ENCODE measurements at regions not wholly inside any gene's neighbourhood (a gene's known extent, or its start where the extent isn't known, plus 50 kb on each side); places are given as distances from the start of the nearest gene placed in this dataset.

- DNase-seq (ENCODE audit: insufficient read length) (no peak), FAIRE-seq (no peak)
- no peak for TF ChIP-seq POLR2AphosphoS5 (IDR thresholded peaks at IDR 0.05; ENCODE audit: low read depth, low read length)
- TF ChIP-seq TAF1 (IDR thresholded peaks at IDR 0.05; ENCODE audit: borderline replicate concordance, low read depth, low read length), result no peak
- no peak for TF ChIP-seq POLR2A (IDR thresholded peaks at IDR 0.05; ENCODE audit: low read depth, low read length)
These were observed 1428.0 kb downstream of the PCDH7 start for GRCh38 chr4:32148111-32148666.

- DNase-seq (ENCODE audit: insufficient read length) (no peak), FAIRE-seq (no peak)
- no peak for TF ChIP-seq TAF1 (IDR thresholded peaks at IDR 0.05; ENCODE audit: borderline replicate concordance, low read depth, low read length)
These were observed 1438.8 kb downstream of the PCDH7 start for GRCh38 chr4:32158961-32159360.

GRCh38 chr4:32161392-32161791 is 1441.2 kb downstream of the PCDH7 start:
- TF ChIP-seq TAF1 (IDR thresholded peaks at IDR 0.05; ENCODE audit: borderline replicate concordance, low read depth, low read length), result no peak
- no peak for TF ChIP-seq POLR2A (IDR thresholded peaks at IDR 0.05; ENCODE audit: low read depth, low read length)
- no peak for TF ChIP-seq POLR2AphosphoS5 (IDR thresholded peaks at IDR 0.05; ENCODE audit: low read depth, low read length)
- DNase-seq (ENCODE audit: insufficient read length) (no peak), FAIRE-seq (no peak)

GRCh38 chr4:32163125-32163524 is 1443.0 kb downstream of the PCDH7 start:
- FAIRE-seq (no peak), DNase-seq (ENCODE audit: insufficient read length) (no peak)
- TF ChIP-seq POLR2AphosphoS5 (IDR thresholded peaks at IDR 0.05; ENCODE audit: low read depth, low read length) (no peak), TAF1 (IDR thresholded peaks at IDR 0.05; ENCODE audit: borderline replicate concordance, low read depth, low read length) (no peak), POLR2A (IDR thresholded peaks at IDR 0.05; ENCODE audit: low read depth, low read length) (no peak)

GRCh38 chr4:32169841-32170240 is 1449.7 kb downstream of the PCDH7 start:
- FAIRE-seq (no peak), DNase-seq (ENCODE audit: insufficient read length) (no peak)
- TF ChIP-seq TAF1 (IDR thresholded peaks at IDR 0.05; ENCODE audit: borderline replicate concordance, low read depth, low read length) (no peak), POLR2A (IDR thresholded peaks at IDR 0.05; ENCODE audit: low read depth, low read length) (no peak), POLR2AphosphoS5 (IDR thresholded peaks at IDR 0.05; ENCODE audit: low read depth, low read length) (no peak)

- no peak for FAIRE-seq
- TF ChIP-seq POLR2A (IDR thresholded peaks at IDR 0.05; ENCODE audit: low read depth, low read length) (no peak), TAF1 (IDR thresholded peaks at IDR 0.05; ENCODE audit: borderline replicate concordance, low read depth, low read length) (no peak), POLR2AphosphoS5 (IDR thresholded peaks at IDR 0.05; ENCODE audit: low read depth, low read length) (no peak)
- DNase-seq (ENCODE audit: insufficient read length), result no peak
These were observed 1451.9 kb downstream of the PCDH7 start for GRCh38 chr4:32172086-32172485.

GRCh38 chr4:32172761-32173160 is 1452.6 kb downstream of the PCDH7 start:
- no peak for FAIRE-seq
- DNase-seq (ENCODE audit: insufficient read length), result no peak
- TF ChIP-seq POLR2AphosphoS5 (IDR thresholded peaks at IDR 0.05; ENCODE audit: low read depth, low read length) (no peak), POLR2A (IDR thresholded peaks at IDR 0.05; ENCODE audit: low read depth, low read length) (no peak), TAF1 (IDR thresholded peaks at IDR 0.05; ENCODE audit: borderline replicate concordance, low read depth, low read length) (no peak)

GRCh38 chr4:32180086-32180485 is 1459.9 kb downstream of the PCDH7 start:
- TF ChIP-seq POLR2AphosphoS5 (IDR thresholded peaks at IDR 0.05; ENCODE audit: low read depth, low read length) (no peak), POLR2A (IDR thresholded peaks at IDR 0.05; ENCODE audit: low read depth, low read length) (no peak), TAF1 (IDR thresholded peaks at IDR 0.05; ENCODE audit: borderline replicate concordance, low read depth, low read length) (no peak)
- no peak for FAIRE-seq
- no peak for DNase-seq (ENCODE audit: insufficient read length)

- FAIRE-seq (no peak), DNase-seq (ENCODE audit: insufficient read length) (no peak)
- no peak for TF ChIP-seq POLR2A (IDR thresholded peaks at IDR 0.05; ENCODE audit: low read depth, low read length)
- TF ChIP-seq TAF1 (IDR thresholded peaks at IDR 0.05; ENCODE audit: borderline replicate concordance, low read depth, low read length), result no peak
- TF ChIP-seq POLR2AphosphoS5 (IDR thresholded peaks at IDR 0.05; ENCODE audit: low read depth, low read length), result no peak
These were observed 1464.0 kb downstream of the PCDH7 start for GRCh38 chr4:32184186-32184585.

- no peak for DNase-seq (ENCODE audit: insufficient read length)
- no peak for FAIRE-seq
- TF ChIP-seq POLR2A (IDR thresholded peaks at IDR 0.05; ENCODE audit: low read depth, low read length) (no peak), TAF1 (IDR thresholded peaks at IDR 0.05; ENCODE audit: borderline replicate concordance, low read depth, low read length) (no peak), POLR2AphosphoS5 (IDR thresholded peaks at IDR 0.05; ENCODE audit: low read depth, low read length) (no peak)
These were observed 1469.0 kb downstream of the PCDH7 start for GRCh38 chr4:32189130-32189529.

- DNase-seq (ENCODE audit: insufficient read length), result no peak
- TF ChIP-seq POLR2A (IDR thresholded peaks at IDR 0.05; ENCODE audit: low read depth, low read length), result no peak
- no peak for TF ChIP-seq POLR2AphosphoS5 (IDR thresholded peaks at IDR 0.05; ENCODE audit: low read depth, low read length)
- FAIRE-seq, result no peak
These were observed 1469.6 kb downstream of the PCDH7 start for GRCh38 chr4:32189788-32190187.

GRCh38 chr4:32191961-32192360 is 1471.8 kb downstream of the PCDH7 start:
- DNase-seq (ENCODE audit: insufficient read length) (no peak), FAIRE-seq (no peak)
- TF ChIP-seq POLR2AphosphoS5 (IDR thresholded peaks at IDR 0.05; ENCODE audit: low read depth, low read length) (no peak), POLR2A (IDR thresholded peaks at IDR 0.05; ENCODE audit: low read depth, low read length) (no peak), TAF1 (IDR thresholded peaks at IDR 0.05; ENCODE audit: borderline replicate concordance, low read depth, low read length) (no peak)

- DNase-seq (ENCODE audit: insufficient read length) (no peak), FAIRE-seq (no peak)
- TF ChIP-seq TAF1 (IDR thresholded peaks at IDR 0.05; ENCODE audit: borderline replicate concordance, low read depth, low read length) (no peak), POLR2A (IDR thresholded peaks at IDR 0.05; ENCODE audit: low read depth, low read length) (no peak), POLR2AphosphoS5 (IDR thresholded peaks at IDR 0.05; ENCODE audit: low read depth, low read length) (no peak)
These were observed 1472.2 kb downstream of the PCDH7 start for GRCh38 chr4:32192363-32192762.
